ENCODE measurements at regions not wholly inside any gene's neighbourhood (a gene's known extent, or its start where the extent isn't known, plus 50 kb on each side); places are given as distances from the start of the nearest gene placed in this dataset.

- TF ChIP-seq CTCF (IDR thresholded peaks at IDR 0.05; ENCODE audit: insufficient read depth, low read length, poor library complexity, severe bottlenecking) (no peak), EZH2phosphoT487 (conservative IDR thresholded peaks at IDR 0.05; ENCODE audit: low read length) (no peak)
Observed at GRCh38 chrX:9339603-9340491, 125.0 kb upstream of the TBL1X start.

Data from SU-DHL-6 (cell line).